Osteoblast (primary cell): ENCODE measurements at regions not wholly inside any gene's neighbourhood (a gene's known extent, or its start where the extent isn't known, plus 50 kb on each side); places are given as distances from the start of the nearest gene placed in this dataset.

Experiments used
- DNase-seq: peaks from one replicate; pipeline ENCODE4 v3.0.0; 2011; ENCODE audit warnings: low spot score, mixed read lengths; ENCODE audit not compliant: insufficient read length; ENCODE audit errors: missing footprints
- H2AFZ ChIP-seq: 2 replicates; pipeline ENCODE4 v1.6.0; 2011; ENCODE audit warnings: mild to moderate bottlenecking, low read length
- H3K27ac ChIP-seq: 2 replicates; pipeline ENCODE4 v1.5.1; 2011; ENCODE audit warnings: mild to moderate bottlenecking, low read depth, low read length, moderate library complexity
- H3K27me3 ChIP-seq: 2 replicates; pipeline ENCODE4 v1.6.0; 2012; ENCODE audit warnings: mild to moderate bottlenecking, control low read depth, inconsistent platforms, low read length, moderate library complexity; ENCODE audit not compliant: insufficient read depth
- H3K36me3 ChIP-seq: 2 replicates; pipeline ENCODE4 v1.5.1; 2011; ENCODE audit warnings: mild to moderate bottlenecking, low read length, control low read depth, moderate library complexity; ENCODE audit not compliant: insufficient read depth
- H3K4me1 ChIP-seq: 2 replicates; pipeline ENCODE4 v1.5.1; 2011; ENCODE audit warnings: mild to moderate bottlenecking, low read length, control low read depth, moderate library complexity; ENCODE audit not compliant: insufficient read depth
- H3K4me2 ChIP-seq: 2 replicates; pipeline ENCODE4 v1.6.0; 2011; ENCODE audit warnings: mild to moderate bottlenecking, low read length; ENCODE audit not compliant: insufficient read depth
- H3K4me3 ChIP-seq: fragments of 200-600 bp; sonication (generic); 3 replicates; pipeline ENCODE4 v1.5.1; 2012; ENCODE audit warnings: mild to moderate bottlenecking, low read length, inconsistent platforms; ENCODE audit not compliant: insufficient read depth
- H3K79me2 ChIP-seq: 2 replicates; pipeline ENCODE4 v1.6.0; 2012; ENCODE audit warnings: mild to moderate bottlenecking, low read length, control low read depth, inconsistent platforms; ENCODE audit not compliant: insufficient read depth
- H3K9me3 ChIP-seq: 2 replicates; pipeline ENCODE4 v1.5.1; 2011; ENCODE audit warnings: low read depth, low read length, control low read depth
- H4K20me1 ChIP-seq: 2 replicates; pipeline ENCODE4 v1.6.0; 2012; ENCODE audit warnings: mild to moderate bottlenecking, low read length, control low read depth; ENCODE audit not compliant: insufficient read depth
- CTCF ChIP-seq: IDR thresholded peaks from 2 replicates; pipeline ENCODE4 v1.5.1; 2011; ENCODE audit warnings: mild to moderate bottlenecking, low read depth, low read length, moderate library complexity; ENCODE audit errors: extremely low read depth

DNA sequence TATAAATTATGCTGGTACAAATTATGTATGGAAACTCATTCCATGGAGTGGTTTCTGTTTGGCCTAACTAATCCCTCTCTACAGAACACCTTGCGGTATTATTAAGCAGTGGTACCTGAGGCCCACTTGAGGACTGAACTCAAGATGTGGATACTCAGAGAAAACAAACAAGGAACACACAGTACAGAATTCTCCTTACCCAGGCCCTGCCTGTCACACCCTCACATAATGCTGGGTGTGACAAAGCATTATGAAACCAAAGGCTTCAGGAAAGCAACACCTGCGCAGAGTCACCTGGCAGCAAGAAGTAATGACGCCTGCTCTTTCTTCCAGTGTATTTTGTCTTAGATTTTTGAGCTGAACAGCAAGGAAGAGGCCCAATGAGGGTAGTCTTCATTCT lies 264.7 kb downstream of the PAX3 start:
- Histone ChIP-seq H3K9me3 (no peaks in the 10 kb centered on the region), H3K79me2 (no peaks in the 10 kb centered on the region), H3K4me3 (no peak overlapping the region), H3K4me1 (no peaks in the 10 kb centered on the region), H3K27me3 (no peaks in the 10 kb centered on the region), H3K4me2 (no peak overlapping the region), H3K36me3 (no peaks in the 10 kb centered on the region), H3K27ac (no peak overlapping the region), H4K20me1 (no peaks in the 10 kb centered on the region), H2AFZ (no peak overlapping the region)
- no peak for DNase-seq
- no peak for TF ChIP-seq CTCF

DNA sequence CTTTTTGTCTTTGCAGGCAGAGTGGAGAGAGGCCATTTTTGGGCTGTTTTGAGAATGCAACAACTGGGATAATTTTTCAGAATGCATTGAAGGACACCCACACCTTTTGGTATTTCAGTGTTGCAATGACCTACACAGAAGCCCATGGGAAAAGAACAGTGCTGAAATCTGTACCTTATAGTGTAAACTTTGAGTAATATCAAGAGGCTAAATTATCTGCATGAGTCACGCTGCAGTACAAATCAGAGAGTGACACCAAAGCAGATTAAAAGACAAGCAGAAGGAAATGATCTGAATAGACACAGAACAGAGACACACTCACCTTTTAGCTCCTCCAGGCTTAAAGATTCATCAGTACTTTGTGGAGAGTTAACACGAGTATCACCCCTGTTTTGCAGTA lies 265.3 kb downstream of the PAX3 start:
- Histone ChIP-seq H2AFZ (no peak overlapping the region), H3K9me3 (no peaks in the 10 kb centered on the region), H3K36me3 (no peaks in the 10 kb centered on the region), H3K4me3 (no peak overlapping the region), H4K20me1 (no peaks in the 10 kb centered on the region), H3K27me3 (no peaks in the 10 kb centered on the region), H3K4me1 (no peaks in the 10 kb centered on the region), H3K79me2 (no peaks in the 10 kb centered on the region), H3K27ac (no peak overlapping the region), H3K4me2 (no peak overlapping the region)
- TF ChIP-seq CTCF: no peak
- no peak for DNase-seq

- Histone ChIP-seq H2AFZ (no peak overlapping the region), H3K27ac (no peak overlapping the region), H3K27me3 (no peaks in the 10 kb centered on the region), H3K4me2 (no peak overlapping the region), H3K79me2 (no peaks in the 10 kb centered on the region), H3K36me3 (no peaks in the 10 kb centered on the region), H3K4me1 (no peaks in the 10 kb centered on the region), H3K9me3 (no peaks in the 10 kb centered on the region), H3K4me3 (no peak overlapping the region), H4K20me1 (no peaks in the 10 kb centered on the region)
- no peak for DNase-seq
- TF ChIP-seq CTCF: no peak
Measured at GRCh38 chr2:222025881-222026271, 272.9 kb downstream of the PAX3 start.

DNA sequence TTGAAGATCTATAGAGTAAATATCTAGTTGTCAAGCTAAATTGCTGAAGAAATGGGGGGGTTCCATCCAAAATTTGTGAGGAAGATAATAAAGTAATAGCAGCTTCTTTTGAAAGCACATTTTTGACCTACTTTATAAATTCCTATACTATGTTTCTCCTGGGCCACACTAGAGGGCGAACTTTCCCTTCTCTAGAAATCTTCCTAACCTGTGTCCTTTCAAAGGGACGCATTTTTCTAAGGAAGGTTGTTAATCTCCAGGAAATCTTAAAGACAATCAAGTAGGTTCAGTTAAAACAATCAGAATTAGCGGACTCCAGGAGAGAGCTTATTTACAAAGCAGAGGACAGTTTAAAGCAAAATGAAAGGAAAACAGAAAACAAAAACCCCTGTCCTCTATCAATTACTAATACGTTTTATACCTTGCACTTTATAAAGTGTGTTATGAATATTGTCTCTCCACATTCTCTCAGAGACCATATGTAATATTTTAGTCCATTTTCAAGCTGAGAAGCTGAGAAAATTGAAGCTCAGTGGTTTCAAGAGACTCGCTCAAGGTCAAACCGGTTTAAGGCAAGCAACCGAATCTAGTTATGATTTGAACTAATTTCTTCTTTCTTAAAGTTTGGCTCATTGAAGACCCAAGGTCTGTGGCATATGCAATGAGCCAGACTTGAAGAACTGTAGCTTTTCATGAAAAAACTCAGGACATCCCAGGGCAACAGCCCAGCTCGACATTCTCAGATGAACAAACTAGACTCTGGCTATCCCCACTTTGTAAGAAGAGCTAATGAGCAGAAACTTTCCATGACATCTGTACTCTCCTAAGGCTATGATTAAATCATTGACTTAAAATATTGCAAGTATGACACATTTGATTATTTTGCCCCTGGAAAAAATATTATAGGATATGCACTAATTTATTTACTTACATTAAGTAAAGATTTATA lies 273.6 kb downstream of the PAX3 start:
- no peaks in the 10 kb centered on the region for H3K9me3 ChIP-seq
- TF ChIP-seq CTCF: peak; percentile 62
- H3K27ac ChIP-seq: no peak overlapping the region
- DNase-seq: no peak
- H3K79me2 ChIP-seq: no peaks in the 10 kb centered on the region
- H4K20me1 ChIP-seq: no peaks in the 10 kb centered on the region
- no peaks in the 10 kb centered on the region for H3K36me3 ChIP-seq
- no peak overlapping the region for H3K4me2 ChIP-seq
- H3K4me3 ChIP-seq: no peak overlapping the region
- no peaks in the 10 kb centered on the region for H3K27me3 ChIP-seq
- no peaks in the 10 kb centered on the region for H3K4me1 ChIP-seq
- H2AFZ ChIP-seq: no peak overlapping the region
